GM12878 (cell line): ENCODE measurements at regions not wholly inside any gene's neighbourhood (a gene's known extent, or its start where the extent isn't known, plus 50 kb on each side); places are given as distances from the start of the nearest gene placed in this dataset.

Experiments used
- CBX3 ChIP-seq: fragments of 200-600 bp; sonication (generic); IDR thresholded peaks from 2 replicates; pipeline ENCODE4 v1.6.1; 2016; ENCODE audit warnings: low read depth, borderline replicate concordance
- POLR2AphosphoS5 ChIP-seq: IDR thresholded peaks from 2 replicates; pipeline ENCODE4 v1.6.1; 2011; ENCODE audit warnings: mild to moderate bottlenecking, low read length, inconsistent platforms

DNA sequence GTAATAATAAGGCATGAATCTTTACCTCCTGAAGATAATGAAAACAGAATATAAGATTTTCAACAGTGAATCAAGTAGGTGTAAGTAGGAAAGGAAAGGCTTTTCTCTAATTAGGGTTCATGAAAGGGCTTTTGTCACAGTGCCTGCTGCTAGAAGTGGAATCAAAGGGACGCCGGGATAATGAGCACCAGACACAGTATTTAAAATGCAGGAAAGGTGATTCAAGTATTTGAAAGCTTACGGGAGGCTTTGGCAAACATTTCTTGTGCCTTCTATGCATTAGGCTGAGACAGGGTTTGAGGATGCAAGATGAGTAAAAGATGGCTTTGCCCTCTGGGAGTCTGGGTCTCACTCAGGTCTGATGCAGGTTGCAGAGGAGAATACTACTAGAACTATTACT, 70.5 kb upstream of the ANO4 start:
- TF ChIP-seq CBX3: no peak
- TF ChIP-seq POLR2AphosphoS5: no peak
